ENCODE measurements at regions not wholly inside any gene's neighbourhood (a gene's known extent, or its start where the extent isn't known, plus 50 kb on each side); places are given as distances from the start of the nearest gene placed in this dataset.
A peak's percentile ranks its signal among the peaks of the same experiment; 100 is the strongest.

- Histone ChIP-seq H3K27me3 (no peaks in the 10 kb centered on the region), H3K4me1 (ENCODE audit: low read depth) (no peaks in the 10 kb centered on the region), H3K27ac (no peak overlapping the region), H3K9me3 (ENCODE audit: low read depth) (no peaks in the 10 kb centered on the region), H3K36me3 (no peaks in the 10 kb centered on the region), H3K4me3 (no peak overlapping the region)
- DNase-seq (ENCODE audit: low read depth in 1 of 2, low spot score in 1 of 2) = no peak
- TF ChIP-seq CTCF (IDR thresholded peaks at IDR 0.05; ENCODE audit: low read depth, low read length) = no peak
Observed at GRCh38 chr6:104173668-104174067, 686.1 kb downstream of the HACE1 start.

- no peak for TF ChIP-seq CTCF (IDR thresholded peaks at IDR 0.05; ENCODE audit: low read depth, low read length)
- H3K27ac ChIP-seq = no peak overlapping the region
- no peaks in the 10 kb centered on the region for H3K4me1 ChIP-seq (ENCODE audit: low read depth)
- no peak overlapping the region for H3K4me3 ChIP-seq
- H3K36me3 ChIP-seq = no peaks in the 10 kb centered on the region
- no peak for DNase-seq (ENCODE audit: low read depth in 1 of 2, low spot score in 1 of 2)
- H3K9me3 ChIP-seq (ENCODE audit: low read depth) = no peaks in the 10 kb centered on the region
- no peaks in the 10 kb centered on the region for H3K27me3 ChIP-seq
Observed at GRCh38 chr6:104170401-104170800, 689.3 kb downstream of the HACE1 start.

GRCh38 chr6:104166055-104166668 is 693.6 kb downstream of the HACE1 start:
- no peak for DNase-seq (ENCODE audit: low read depth in 1 of 2, low spot score in 1 of 2)
- no peak overlapping the region for H3K27ac ChIP-seq
- TF ChIP-seq CTCF (IDR thresholded peaks at IDR 0.05; ENCODE audit: low read depth, low read length) = no peak
- H3K4me3 ChIP-seq = no peak overlapping the region
- no peaks in the 10 kb centered on the region for H3K36me3 ChIP-seq
- H3K9me3 ChIP-seq (ENCODE audit: low read depth) = no peaks in the 10 kb centered on the region
- H3K4me1 ChIP-seq (ENCODE audit: low read depth) = no peaks in the 10 kb centered on the region
- no peaks in the 10 kb centered on the region for H3K27me3 ChIP-seq

- peak in 1 of 2 donors; percentile 47 for DNase-seq (ENCODE audit: low read depth in 1 of 2, low spot score in 1 of 2)
- no peak overlapping the region for H3K4me3 ChIP-seq
- no peak for TF ChIP-seq CTCF (IDR thresholded peaks at IDR 0.05; ENCODE audit: low read depth, low read length)
- no peaks in the 10 kb centered on the region for H3K36me3 ChIP-seq
- H3K4me1 ChIP-seq (ENCODE audit: low read depth) = no peaks in the 10 kb centered on the region
- no peak overlapping the region for H3K27ac ChIP-seq
- no peaks in the 10 kb centered on the region for H3K27me3 ChIP-seq
- no peaks in the 10 kb centered on the region for H3K9me3 ChIP-seq (ENCODE audit: low read depth)
Observed at GRCh38 chr6:104162036-104162669, 697.6 kb downstream of the HACE1 start.

- Histone ChIP-seq H3K4me3 (no peak overlapping the region), H3K27me3 (no peaks in the 10 kb centered on the region), H3K36me3 (no peaks in the 10 kb centered on the region), H3K27ac (no peak overlapping the region), H3K9me3 (ENCODE audit: low read depth) (no peaks in the 10 kb centered on the region), H3K4me1 (ENCODE audit: low read depth) (no peaks in the 10 kb centered on the region)
- TF ChIP-seq CTCF (IDR thresholded peaks at IDR 0.05; ENCODE audit: low read depth, low read length) = no peak
- no peak for DNase-seq (ENCODE audit: low read depth in 1 of 2, low spot score in 1 of 2)
Observed at GRCh38 chr6:104159045-104159618, 700.6 kb downstream of the HACE1 start.
